Omental fat pad (tissue), 3 donors: ENCODE measurements at regions not wholly inside any gene's neighbourhood (a gene's known extent, or its start where the extent isn't known, plus 50 kb on each side); places are given as distances from the start of the nearest gene placed in this dataset.
"Not testable (repeated sequence)": the region's sequence is repeated elsewhere in the genome, so short reads cannot be mapped to it uniquely, and the experiment has no call there.

Experiments used
- ATAC-seq: fragments of 150-250 bp; one replicate; pipeline ENCODE4 v1.9.1; 2016; ENCODE audit warnings: mild to moderate bottlenecking, moderate library complexity; ENCODE audit not compliant: low FRiP score
- DNase-seq: peaks from one replicate; pipeline ENCODE4 v3.0.0-alpha.2; 2019; ENCODE audit warnings: low spot score
- CTCF ChIP-seq, 3 donors: fragments of 450-650 bp; IDR thresholded peaks; one replicate each; pipeline ENCODE4 v1.5.1; 2016 to 2017; ENCODE audit warnings: antibody characterized with exemption in 3 of 3, mild to moderate bottlenecking in 3 of 3, moderate library complexity in 2 of 3

- ATAC-seq: peak; percentile 64
- DNase-seq: no peak
- no peak for TF ChIP-seq CTCF (IDR thresholded peaks at IDR 0.05)
Measured at GRCh38 chr5:68027519-68027918, 188.0 kb upstream of the PIK3R1 start.

GRCh38 chr5:68026092-68026885 lies 189.3 kb upstream of the PIK3R1 start:
- DNase-seq (no peak), ATAC-seq (no peak)
- TF ChIP-seq CTCF (IDR thresholded peaks at IDR 0.05): no peak

- no peak for ATAC-seq
Measured at GRCh38 chr5:68024426-68024825, 191.1 kb upstream of the PIK3R1 start.

GRCh38 chr5:68021916-68022315 lies 193.6 kb upstream of the PIK3R1 start:
- DNase-seq (no peak), ATAC-seq (no peak)
- TF ChIP-seq CTCF (IDR thresholded peaks at IDR 0.05): no peak

More at GRCh38 chr5:68024426-68024825, 191.1 kb upstream of the PIK3R1 start:
- no peak for TF ChIP-seq CTCF (IDR thresholded peaks at IDR 0.05)
- DNase-seq: no peak

GRCh38 chr5:68021227-68021626 lies 194.3 kb upstream of the PIK3R1 start:
- no peak for TF ChIP-seq CTCF (IDR thresholded peaks at IDR 0.05)
- DNase-seq (no peak), ATAC-seq (no peak)

GRCh38 chr5:68020461-68020969 lies 195.0 kb upstream of the PIK3R1 start:
- ATAC-seq, DNase-seq: not testable (repeated sequence)

- no peak for ATAC-seq
- DNase-seq: no peak
- no peak for TF ChIP-seq CTCF (IDR thresholded peaks at IDR 0.05)
Measured at GRCh38 chr5:68015381-68016302, 199.9 kb upstream of the PIK3R1 start.
